Uterus (tissue), 2 donors: ENCODE measurements at regions not wholly inside any gene's neighbourhood (a gene's known extent, or its start where the extent isn't known, plus 50 kb on each side); places are given as distances from the start of the nearest gene placed in this dataset.

Source experiments
- CTCF ChIP-seq, 4 experiments: fragments of 200-600 bp in 2 of 4; fragments of 450-650 bp in 2 of 4; sonication (generic) in 2 of 4; IDR thresholded peaks; one replicate each; pipeline ENCODE4 v1.5.1; 2016 to 2019; ENCODE audit warnings: antibody characterized with exemption in 4 of 4, mild to moderate bottlenecking in 2 of 4, moderate library complexity in 1 of 4
- POLR2A ChIP-seq, 2 donors: fragments of 450-650 bp; IDR thresholded peaks; one replicate each; pipeline ENCODE4 v1.6.1; 2016; ENCODE audit warnings: antibody characterized with exemption in 2 of 2, mild to moderate bottlenecking in 1 of 2, moderate library complexity in 1 of 2

GRCh38 chr6:54008589-54008988 is 102.7 kb upstream of the MLIP start:
- TF ChIP-seq CTCF (IDR thresholded peaks at IDR 0.05) (no peak), POLR2A (IDR thresholded peaks at IDR 0.05) (no peak)
